GM12878 (cell line): ENCODE measurements at regions not wholly inside any gene's neighbourhood (a gene's known extent, or its start where the extent isn't known, plus 50 kb on each side); places are given as distances from the start of the nearest gene placed in this dataset.

Experiments used
- BRCA1 ChIP-seq: IDR thresholded peaks from 2 replicates; pipeline ENCODE4 v1.6.1; 2011; ENCODE audit warnings: low read depth, low read length, improper control_type of control experiment
- EGR1 ChIP-seq, 2 experiments: IDR thresholded peaks; 1 replicate in 1 of 2; 2 replicates in 1 of 2; pipeline ENCODE4 v1.6.1; 2011 to 2012; ENCODE audit warnings: low read depth in 2 of 2, low read length in 2 of 2, borderline replicate concordance in 1 of 2, mild to moderate bottlenecking in 1 of 2, moderate library complexity in 1 of 2
- EZH2 ChIP-seq: IDR thresholded peaks from 2 replicates; pipeline ENCODE4 v1.6.1; 2012; ENCODE audit warnings: low read depth, mild to moderate bottlenecking, control low read depth, inconsistent platforms, low read length, borderline replicate concordance; ENCODE audit not compliant: control insufficient read depth
- NFYA ChIP-seq: IDR thresholded peaks from 2 replicates; pipeline ENCODE4 v1.6.1; 2011; ENCODE audit warnings: low read depth, mild to moderate bottlenecking, low read length, improper control_type of control experiment, borderline replicate concordance
- NR2F1 ChIP-seq: fragments of 450-650 bp; conservative IDR thresholded peaks from 2 replicates; pipeline ENCODE4 v1.6.1; 2017; ENCODE audit warnings: mild to moderate bottlenecking
- PAX5 ChIP-seq: IDR thresholded peaks from 2 replicates; pipeline ENCODE4 v1.6.1; 2011; ENCODE audit warnings: low read depth, low read length, borderline replicate concordance
- RUNX3 ChIP-seq: IDR thresholded peaks from 2 replicates; pipeline ENCODE4 v1.6.1; 2012; ENCODE audit warnings: low read length, inconsistent platforms
- SIX5 ChIP-seq: IDR thresholded peaks from 2 replicates; pipeline ENCODE4 v1.6.1; 2011; ENCODE audit warnings: mild to moderate bottlenecking, low read depth, low read length, moderate library complexity; ENCODE audit not compliant: severe bottlenecking
- TCF12 ChIP-seq: IDR thresholded peaks from 2 replicates; pipeline ENCODE4 v1.6.1; 2011; ENCODE audit warnings: low read depth, mild to moderate bottlenecking, low read length
- ZBTB40 ChIP-seq: fragments of 450-650 bp; IDR thresholded peaks from 2 replicates; pipeline ENCODE4 v1.6.1; 2016; ENCODE audit warnings: mild to moderate bottlenecking, moderate library complexity, borderline replicate concordance
- TF ChIP-seq, protein P1 (sequence below): fragments of 450-650 bp; formaldehyde crosslinking; IDR thresholded peaks from 2 replicates; pipeline ENCODE4 v1.5.0; 2022; ENCODE audit warnings: mild to moderate bottlenecking, missing genetic modification characterization

DNA sequence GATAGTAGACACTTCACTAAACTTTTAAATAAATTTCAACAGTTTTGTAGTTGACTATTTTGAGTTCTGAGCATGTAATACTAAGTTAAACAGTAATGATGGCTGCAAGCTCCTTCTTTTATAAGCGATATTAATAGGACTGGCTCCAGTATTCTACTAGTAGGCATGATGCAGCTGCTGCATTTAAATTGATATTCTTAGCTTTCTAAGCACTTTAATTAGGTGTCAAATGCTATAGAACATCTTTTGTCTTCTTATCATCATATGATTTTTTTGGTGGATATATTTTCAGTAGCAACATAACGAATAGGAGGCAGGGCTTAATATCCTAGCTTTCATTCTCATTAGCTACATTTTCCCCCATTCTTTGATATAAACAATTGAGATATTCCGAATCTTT, 141.1 kb downstream of the FBXO4 start (continued):
- TF ChIP-seq NR2F1 (no peak), PAX5 (no peak), EZH2 (no peak), BRCA1 (no peak), NFYA (no peak), TCF12 (no peak), RUNX3 (no peak), ZBTB40 (no peak), SIX5 (no peak), EGR1 (IDR thresholded peaks at IDR 0.05; ENCODE audit: borderline replicate concordance in 1 of 2, low read depth in 2 of 2, low read length in 2 of 2) (no peak)
- TF ChIP-seq, protein P1, sequence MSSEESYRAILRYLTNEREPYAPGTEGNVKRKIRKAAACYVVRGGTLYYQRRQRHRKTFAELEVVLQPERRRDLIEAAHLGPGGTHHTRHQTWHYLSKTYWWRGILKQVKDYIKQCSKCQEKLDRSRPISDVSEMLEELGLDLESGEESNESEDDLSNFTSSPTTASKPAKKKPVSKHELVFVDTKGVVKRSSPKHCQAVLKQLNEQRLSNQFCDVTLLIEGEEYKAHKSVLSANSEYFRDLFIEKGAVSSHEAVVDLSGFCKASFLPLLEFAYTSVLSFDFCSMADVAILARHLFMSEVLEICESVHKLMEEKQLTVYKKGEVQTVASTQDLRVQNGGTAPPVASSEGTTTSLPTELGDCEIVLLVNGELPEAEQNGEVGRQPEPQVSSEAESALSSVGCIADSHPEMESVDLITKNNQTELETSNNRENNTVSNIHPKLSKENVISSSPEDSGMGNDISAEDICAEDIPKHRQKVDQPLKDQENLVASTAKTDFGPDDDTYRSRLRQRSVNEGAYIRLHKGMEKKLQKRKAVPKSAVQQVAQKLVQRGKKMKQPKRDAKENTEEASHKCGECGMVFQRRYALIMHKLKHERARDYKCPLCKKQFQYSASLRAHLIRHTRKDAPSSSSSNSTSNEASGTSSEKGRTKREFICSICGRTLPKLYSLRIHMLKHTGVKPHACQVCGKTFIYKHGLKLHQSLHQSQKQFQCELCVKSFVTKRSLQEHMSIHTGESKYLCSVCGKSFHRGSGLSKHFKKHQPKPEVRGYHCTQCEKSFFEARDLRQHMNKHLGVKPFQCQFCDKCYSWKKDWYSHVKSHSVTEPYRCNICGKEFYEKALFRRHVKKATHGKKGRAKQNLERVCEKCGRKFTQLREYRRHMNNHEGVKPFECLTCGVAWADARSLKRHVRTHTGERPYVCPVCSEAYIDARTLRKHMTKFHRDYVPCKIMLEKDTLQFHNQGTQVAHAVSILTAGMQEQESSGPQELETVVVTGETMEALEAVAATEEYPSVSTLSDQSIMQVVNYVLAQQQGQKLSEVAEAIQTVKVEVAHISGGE (CRISPR knock-in tag): no peak
- TF ChIP-seq, all 136 proteins: peak for 0
